GM12874 (cell line): ENCODE measurements at regions not wholly inside any gene's neighbourhood (a gene's known extent, or its start where the extent isn't known, plus 50 kb on each side); places are given as distances from the start of the nearest gene placed in this dataset.

Experiments used
- CTCF ChIP-seq: IDR thresholded peaks from 2 replicates; pipeline ENCODE4 v1.5.1; 2011; ENCODE audit warnings: low read depth, mild to moderate bottlenecking, control low read depth, low read length, moderate library complexity; ENCODE audit not compliant: insufficient read depth

DNA sequence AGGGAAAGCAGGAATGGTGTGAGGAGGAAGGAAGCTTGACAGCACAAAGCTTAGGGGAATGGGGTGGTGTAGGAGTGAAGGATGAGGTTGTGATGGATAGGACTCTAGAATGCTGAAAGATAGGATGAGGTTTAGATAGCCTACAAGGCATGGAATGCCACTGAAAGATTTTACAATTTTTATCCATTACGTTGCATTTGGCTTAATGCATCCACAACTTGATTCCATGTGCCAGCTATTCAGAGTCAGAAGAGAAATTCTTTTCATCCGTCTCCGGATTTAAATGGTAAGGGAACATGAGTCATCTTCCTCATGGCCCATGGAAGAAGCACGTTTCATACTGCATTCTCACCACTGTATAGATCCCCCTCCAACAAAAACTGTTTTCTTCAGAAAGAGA, 212.4 kb upstream of the BMPER start:
- TF ChIP-seq CTCF = no peak

- no peak for TF ChIP-seq CTCF
These were observed 211.3 kb upstream of the BMPER start for GRCh38 chr7:33694006-33694405.

GRCh38 chr7:33697616-33698015, 207.7 kb upstream of the BMPER start:
- no peak for TF ChIP-seq CTCF

DNA sequence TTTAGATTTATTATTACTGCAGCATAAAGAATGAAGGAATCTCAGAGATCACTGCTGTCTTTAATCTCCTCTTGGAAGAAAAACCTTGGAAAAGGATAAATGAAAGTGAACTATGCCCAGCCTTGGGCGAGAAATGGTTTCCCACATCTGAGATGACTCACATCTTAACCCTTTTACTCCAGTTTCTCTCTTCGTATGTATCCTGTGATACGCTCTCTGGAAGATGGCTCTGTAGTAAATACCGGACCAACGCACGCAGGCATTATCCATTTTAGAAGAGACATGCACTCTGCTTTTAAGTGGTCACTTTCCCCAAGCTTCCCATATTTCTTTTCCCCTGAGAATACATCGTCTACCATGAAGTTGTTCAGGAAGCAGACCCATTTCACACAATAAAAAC, 207.3 kb upstream of the BMPER start:
- no peak for TF ChIP-seq CTCF

DNA sequence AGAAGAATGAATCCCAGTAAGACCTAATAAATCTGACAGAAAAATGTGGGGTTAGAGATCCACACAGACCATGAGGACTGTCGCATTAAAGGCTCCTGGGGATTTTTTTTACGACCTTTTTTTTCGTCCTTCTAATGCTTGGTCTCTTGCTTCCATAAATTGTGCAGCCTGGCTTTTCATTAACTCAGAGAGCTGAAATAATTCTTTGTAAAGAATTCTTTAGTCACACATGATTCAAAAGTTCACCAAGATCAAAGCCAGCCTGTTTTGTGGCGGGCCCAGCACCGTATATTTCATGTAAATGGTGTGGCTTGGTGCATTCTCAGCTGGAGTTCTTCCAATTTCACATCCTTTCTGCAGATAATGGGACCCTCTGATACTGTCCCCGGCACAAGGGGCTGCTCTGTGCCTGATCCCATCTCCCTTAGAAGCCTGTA, 206.6 kb upstream of the BMPER start:
- TF ChIP-seq CTCF = no peak

GRCh38 chr7:33700001-33700899, 205.1 kb upstream of the BMPER start:
- no peak for TF ChIP-seq CTCF

- TF ChIP-seq CTCF = no peak
These were observed 204.1 kb upstream of the BMPER start for GRCh38 chr7:33701189-33701740.
